HEK293 (cell line): ENCODE measurements at regions not wholly inside any gene's neighbourhood (a gene's known extent, or its start where the extent isn't known, plus 50 kb on each side); places are given as distances from the start of the nearest gene placed in this dataset.

Experiments
- CTCF ChIP-seq: fragments of 450-650 bp; formaldehyde crosslinking; IDR thresholded peaks from 2 replicates; pipeline ENCODE4 v1.5.1; 2016; ENCODE audit warnings: missing biosample characterization, missing genetic modification characterization
- ZNF138 ChIP-seq: fragments of 450-650 bp; formaldehyde crosslinking; IDR thresholded peaks from 2 replicates; pipeline ENCODE4 v1.5.1; 2016; ENCODE audit warnings: missing biosample characterization, missing genetic modification characterization, borderline replicate concordance
- ZNF157 ChIP-seq: fragments of 450-650 bp; formaldehyde crosslinking; IDR thresholded peaks from 2 replicates; pipeline ENCODE4 v1.5.1; 2016; ENCODE audit warnings: missing biosample characterization, missing genetic modification characterization
- ZNF302 ChIP-seq: fragments of 450-650 bp; formaldehyde crosslinking; IDR thresholded peaks from 2 replicates; pipeline ENCODE4 v1.5.1; 2016; ENCODE audit warnings: missing biosample characterization, missing genetic modification characterization, low read depth
- ZNF707 ChIP-seq: fragments of 450-650 bp; formaldehyde crosslinking; IDR thresholded peaks from 2 replicates; pipeline ENCODE4 v1.5.1; 2016; ENCODE audit warnings: missing biosample characterization, missing genetic modification characterization

GRCh38 chr1:5254131-5254725 lies 599.8 kb downstream of the AJAP1 start:
- TF ChIP-seq CTCF (tag by site-specific recombination) (no peak), ZNF302 (tag by site-specific recombination) (no peak), ZNF707 (no peak), ZNF157 (tag by site-specific recombination) (no peak), ZNF138 (tag by site-specific recombination) (no peak)
